NCI-H2196 (cell line): ENCODE measurements at regions not wholly inside any gene's neighbourhood (a gene's known extent, or its start where the extent isn't known, plus 50 kb on each side); places are given as distances from the start of the nearest gene placed in this dataset.

Experiments
- DNase-seq: peaks from one replicate; lab custom pipeline; 2025; ENCODE audit not compliant: unreplicated experiment; lab: John Stamatoyannopoulos, UW

GRCh38 chr21:45338311-45339017 lies 50.8 kb upstream of the POFUT2 start:
- no peak for DNase-seq

GRCh38 chr21:45339421-45340402 lies 52.0 kb upstream of the POFUT2 start:
- no peak for DNase-seq

- DNase-seq, result no peak
These were observed 52.8 kb upstream of the POFUT2 start for GRCh38 chr21:45340515-45340914.

DNA sequence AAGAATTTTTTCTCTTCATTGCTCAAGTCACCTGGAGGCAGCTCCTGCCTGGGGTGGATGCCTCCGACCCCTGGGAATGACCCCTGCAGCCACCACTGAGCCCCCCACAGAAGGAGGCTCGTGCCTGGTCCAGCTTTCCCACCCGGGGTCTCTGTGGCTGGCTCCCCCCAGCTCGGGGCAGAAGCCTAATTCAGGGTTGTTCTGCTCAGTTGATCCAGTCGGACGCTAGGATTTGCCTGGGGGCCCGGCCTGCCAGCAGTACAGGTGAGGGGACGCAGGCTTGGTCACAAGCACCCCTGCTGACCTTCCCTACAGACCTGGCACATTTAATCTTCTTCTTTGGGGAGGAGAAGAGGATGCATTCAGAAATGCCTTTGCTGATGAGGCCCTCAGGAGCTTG lies 53.6 kb upstream of the POFUT2 start:
- DNase-seq, result no peak

GRCh38 chr21:45341779-45342178 lies 54.1 kb upstream of the POFUT2 start:
- DNase-seq, result peak; percentile 49

DNA sequence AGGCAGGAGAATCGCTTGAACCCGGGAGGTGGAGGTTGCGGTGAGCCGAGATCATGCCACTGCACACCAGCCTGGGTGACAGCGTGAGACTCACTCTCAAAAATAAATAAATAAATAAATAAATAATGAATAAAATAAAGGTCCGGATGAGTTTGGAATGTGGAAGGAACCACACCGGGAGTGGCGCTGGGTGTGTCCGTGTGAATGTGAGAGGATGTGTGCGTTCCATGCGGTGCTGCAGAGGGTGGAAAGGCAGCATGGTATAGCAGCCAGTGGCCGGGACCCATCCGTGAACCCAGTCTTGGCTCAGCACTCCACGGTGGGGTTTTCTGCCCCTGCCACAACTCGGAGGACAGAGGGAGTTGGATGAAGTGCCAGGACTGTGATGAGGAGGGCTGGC lies 56.2 kb upstream of the POFUT2 start:
- DNase-seq, result no peak

- DNase-seq, result no peak
These were observed 56.9 kb upstream of the POFUT2 start for GRCh38 chr21:45344576-45344975.

DNA sequence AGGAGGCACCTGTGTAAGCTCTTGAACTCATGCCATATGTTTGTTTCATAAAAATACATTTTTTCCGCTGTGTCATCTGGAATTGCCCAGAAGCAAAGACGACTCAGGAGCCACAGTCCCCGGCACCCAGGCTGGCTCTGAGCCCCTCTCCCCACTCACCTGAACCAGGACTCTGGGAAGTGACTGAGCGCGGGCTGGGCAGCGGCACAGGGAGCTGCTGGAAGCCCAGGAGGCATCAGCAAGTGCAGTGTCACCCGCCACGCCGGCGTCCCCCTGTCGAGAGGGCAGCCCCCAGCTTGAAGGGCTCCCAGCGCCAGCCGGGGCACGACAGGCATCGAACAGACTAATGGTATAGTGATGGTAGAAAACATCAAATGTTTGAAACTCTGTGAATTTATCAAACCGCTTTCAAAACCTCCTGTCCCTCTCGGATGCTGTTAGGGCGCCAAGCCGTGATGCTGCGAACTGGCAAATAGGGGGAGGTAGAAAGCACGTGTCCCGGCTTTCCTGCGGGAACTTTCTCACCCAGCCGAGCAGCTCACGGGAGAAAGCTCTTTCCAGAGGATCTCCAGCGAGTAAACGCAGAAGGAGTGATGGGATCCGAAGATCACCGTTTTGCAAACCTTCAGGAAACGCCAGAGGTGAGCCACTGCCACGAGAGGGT lies 57.8 kb upstream of the COL18A1 start:
- no peak for DNase-seq

DNA sequence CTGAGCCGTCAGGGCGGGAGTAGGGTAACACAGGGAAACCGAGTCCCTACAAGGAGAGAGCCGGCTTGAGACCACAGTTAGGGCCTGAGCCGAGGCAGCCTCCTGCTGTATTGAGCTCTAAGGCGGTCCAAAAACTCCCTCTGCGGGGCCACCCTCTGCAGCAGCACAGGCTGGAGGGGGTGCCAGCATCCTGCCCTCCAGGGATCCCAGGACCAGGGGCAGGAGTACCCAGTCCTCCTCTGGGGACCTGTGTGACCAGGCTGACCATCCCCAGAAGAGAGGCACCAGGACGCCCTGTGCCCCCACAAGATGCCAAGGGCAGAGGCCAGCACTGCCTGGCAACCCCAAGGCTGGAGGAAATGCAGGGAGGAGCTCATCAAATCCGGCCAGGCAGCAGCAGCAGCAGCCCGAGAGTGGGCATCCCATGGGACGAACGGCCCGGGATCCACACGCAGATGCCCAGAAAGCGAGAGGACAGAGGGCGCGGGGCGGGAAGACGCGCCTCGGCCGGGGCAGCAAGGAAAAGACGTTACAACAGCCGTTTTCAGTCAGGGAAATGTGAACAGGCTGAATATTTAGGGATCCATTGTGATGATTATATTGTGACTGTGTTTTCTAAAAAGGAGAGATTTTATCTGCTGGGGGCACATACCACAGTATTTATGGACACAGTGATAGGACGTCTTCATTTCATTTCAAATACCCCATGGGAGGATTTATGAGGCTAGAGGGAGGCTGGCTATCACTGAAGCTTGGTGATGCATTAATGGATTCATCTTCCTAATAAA lies 57.1 kb upstream of the COL18A1 start:
- no peak for DNase-seq

DNA sequence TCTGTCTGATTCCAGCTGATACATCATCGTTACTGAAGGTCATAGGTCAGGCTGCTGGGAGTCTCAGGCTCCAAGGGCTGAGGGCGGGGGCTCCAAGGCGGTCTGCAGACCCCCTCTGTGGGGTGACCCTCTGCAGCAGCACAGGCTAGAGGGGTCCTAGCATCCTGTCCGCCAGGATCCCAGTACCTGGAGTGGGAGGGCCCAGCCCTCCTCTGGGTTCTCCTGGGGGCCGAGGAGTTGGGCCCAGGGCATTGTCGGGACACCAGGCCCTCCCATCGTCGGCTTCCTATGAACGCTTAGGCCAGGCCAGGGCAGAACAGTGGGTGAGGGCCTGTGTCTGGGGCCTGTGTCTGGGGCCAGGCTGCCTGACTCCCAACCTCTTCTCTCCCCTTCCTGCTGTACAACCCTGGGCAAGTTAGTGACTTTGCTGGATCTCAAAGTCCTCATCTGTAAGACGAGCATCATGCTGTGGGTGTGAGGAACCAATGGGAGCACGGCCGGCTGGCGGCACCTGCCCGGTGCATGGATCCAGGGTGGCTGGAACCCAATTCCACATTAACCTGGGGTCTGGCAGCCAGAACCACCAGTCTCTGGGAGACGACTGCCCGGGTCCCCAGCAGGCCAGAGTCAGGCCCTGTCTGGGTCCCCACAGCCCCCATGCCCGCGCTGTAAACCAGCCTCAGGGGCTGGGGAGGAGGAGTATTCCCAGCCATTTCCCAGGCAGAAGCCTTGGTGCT lies 56.2 kb upstream of the COL18A1 start:
- DNase-seq, result no peak

GRCh38 chr21:45350206-45350854 lies 54.6 kb upstream of the COL18A1 start:
- DNase-seq, result no peak

GRCh38 chr21:45351061-45351460 lies 53.9 kb upstream of the COL18A1 start:
- DNase-seq, result no peak

- no peak for DNase-seq
These were observed 53.3 kb upstream of the COL18A1 start for GRCh38 chr21:45351526-45352275.

- DNase-seq, result no peak
These were observed 52.3 kb upstream of the COL18A1 start for GRCh38 chr21:45352621-45353139.

GRCh38 chr21:45353200-45353599 lies 51.8 kb upstream of the COL18A1 start:
- DNase-seq, result no peak

GRCh38 chr21:45354970-45355369 lies 50.0 kb upstream of the COL18A1 start:
- no peak for DNase-seq
